ENCODE measurements at regions not wholly inside any gene's neighbourhood (a gene's known extent, or its start where the extent isn't known, plus 50 kb on each side); places are given as distances from the start of the nearest gene placed in this dataset.

DNA sequence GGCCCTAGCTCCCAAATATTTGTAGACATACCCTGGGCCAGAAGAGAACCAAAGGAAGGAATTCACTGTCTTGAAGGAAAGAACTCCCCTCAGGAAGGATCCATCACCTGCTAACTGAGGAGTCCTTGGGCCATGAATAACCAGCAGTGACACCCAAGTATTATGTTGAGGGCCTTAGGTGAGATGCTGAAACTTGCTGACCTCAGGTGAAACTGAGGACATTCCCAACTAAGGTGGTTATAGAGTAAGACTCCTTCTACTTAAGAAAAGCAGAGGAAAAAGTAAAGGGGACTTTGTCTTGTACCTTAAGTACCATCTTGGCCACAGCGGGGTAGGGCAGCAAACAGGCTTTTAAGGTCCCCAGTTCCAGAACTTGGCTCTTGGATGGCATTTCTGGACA is 491.7 kb downstream of the C6orf118 start:
- no peak overlapping the region for H3K4me3 ChIP-seq (ENCODE audit: low read depth, low read length)
- no peak for DNase-seq
- H3K27ac ChIP-seq, result no peak overlapping the region
- no peaks in the 10 kb centered on the region for H3K36me3 ChIP-seq (replicated peaks)
- H3K27me3 ChIP-seq (replicated peaks), result no peaks in the 10 kb centered on the region
- in situ Hi-C loops (cut with HindIII; ENCODE audit: low pct_ligation_motif_present, low sequenced_read_pairs), result no loop called here
- TF ChIP-seq, protein P1, sequence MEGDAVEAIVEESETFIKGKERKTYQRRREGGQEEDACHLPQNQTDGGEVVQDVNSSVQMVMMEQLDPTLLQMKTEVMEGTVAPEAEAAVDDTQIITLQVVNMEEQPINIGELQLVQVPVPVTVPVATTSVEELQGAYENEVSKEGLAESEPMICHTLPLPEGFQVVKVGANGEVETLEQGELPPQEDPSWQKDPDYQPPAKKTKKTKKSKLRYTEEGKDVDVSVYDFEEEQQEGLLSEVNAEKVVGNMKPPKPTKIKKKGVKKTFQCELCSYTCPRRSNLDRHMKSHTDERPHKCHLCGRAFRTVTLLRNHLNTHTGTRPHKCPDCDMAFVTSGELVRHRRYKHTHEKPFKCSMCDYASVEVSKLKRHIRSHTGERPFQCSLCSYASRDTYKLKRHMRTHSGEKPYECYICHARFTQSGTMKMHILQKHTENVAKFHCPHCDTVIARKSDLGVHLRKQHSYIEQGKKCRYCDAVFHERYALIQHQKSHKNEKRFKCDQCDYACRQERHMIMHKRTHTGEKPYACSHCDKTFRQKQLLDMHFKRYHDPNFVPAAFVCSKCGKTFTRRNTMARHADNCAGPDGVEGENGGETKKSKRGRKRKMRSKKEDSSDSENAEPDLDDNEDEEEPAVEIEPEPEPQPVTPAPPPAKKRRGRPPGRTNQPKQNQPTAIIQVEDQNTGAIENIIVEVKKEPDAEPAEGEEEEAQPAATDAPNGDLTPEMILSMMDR (IDR thresholded peaks at IDR 0.05; ENCODE audit: low read depth, low read length, missing control alignments), result no peak

DNA sequence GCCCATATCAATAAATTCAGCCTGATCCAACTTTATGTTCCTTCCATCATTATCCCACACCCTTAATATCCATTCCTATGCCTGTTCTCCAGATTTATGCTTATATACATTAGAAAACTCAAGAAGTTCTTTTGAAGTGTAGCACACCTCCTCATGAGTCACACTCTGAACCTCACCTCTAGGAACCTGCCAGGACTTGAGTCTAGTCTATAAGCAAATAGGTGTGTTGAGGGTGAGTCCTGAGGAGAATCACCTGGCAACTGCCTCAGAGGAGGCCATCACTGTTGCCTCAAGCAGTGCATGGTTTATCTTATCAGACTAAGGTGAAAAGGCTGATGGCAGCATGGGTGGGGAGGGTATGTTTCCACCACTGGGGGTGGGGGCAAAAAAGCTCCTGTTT is 496.7 kb downstream of the C6orf118 start:
- TF ChIP-seq, protein P1 (IDR thresholded peaks at IDR 0.05; ENCODE audit: low read depth, low read length, missing control alignments), result no peak
- Histone ChIP-seq H3K4me3 (ENCODE audit: low read depth, low read length) (no peak overlapping the region), H3K36me3 (replicated peaks) (no peaks in the 10 kb centered on the region), H3K27me3 (replicated peaks) (no peaks in the 10 kb centered on the region), H3K27ac (no peak overlapping the region)
- in situ Hi-C loops (cut with HindIII; ENCODE audit: low pct_ligation_motif_present, low sequenced_read_pairs), result no loop called here
- no peak for DNase-seq

DNA sequence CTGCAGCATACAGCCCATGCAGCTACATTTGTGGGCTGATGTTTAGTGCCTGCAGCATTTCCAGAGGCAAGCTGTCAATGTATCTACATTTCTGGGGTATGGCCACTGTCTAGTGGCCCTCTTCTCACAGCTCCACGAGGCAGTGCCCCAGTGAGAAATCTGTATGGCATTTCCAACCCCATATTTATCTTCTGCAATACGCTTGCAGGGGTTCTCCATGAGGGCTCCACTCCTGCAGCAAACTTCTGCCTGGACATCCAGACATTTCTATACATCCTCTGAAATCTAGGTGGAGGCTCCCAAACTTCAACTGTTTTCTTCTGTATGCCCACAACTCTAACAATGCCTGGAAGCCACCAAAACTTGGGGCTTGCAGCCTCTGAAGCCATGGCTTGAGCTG is 502.3 kb downstream of the C6orf118 start:
- no peaks in the 10 kb centered on the region for H3K27me3 ChIP-seq (replicated peaks)
- in situ Hi-C loops (cut with HindIII; ENCODE audit: low pct_ligation_motif_present, low sequenced_read_pairs), result no loop called here
- H3K27ac ChIP-seq, result no peak overlapping the region
- DNase-seq, result no peak
- H3K4me3 ChIP-seq (ENCODE audit: low read depth, low read length), result no peak overlapping the region
- TF ChIP-seq, protein P1 (IDR thresholded peaks at IDR 0.05; ENCODE audit: low read depth, low read length, missing control alignments), result no peak
- no peaks in the 10 kb centered on the region for H3K36me3 ChIP-seq (replicated peaks)

DNA sequence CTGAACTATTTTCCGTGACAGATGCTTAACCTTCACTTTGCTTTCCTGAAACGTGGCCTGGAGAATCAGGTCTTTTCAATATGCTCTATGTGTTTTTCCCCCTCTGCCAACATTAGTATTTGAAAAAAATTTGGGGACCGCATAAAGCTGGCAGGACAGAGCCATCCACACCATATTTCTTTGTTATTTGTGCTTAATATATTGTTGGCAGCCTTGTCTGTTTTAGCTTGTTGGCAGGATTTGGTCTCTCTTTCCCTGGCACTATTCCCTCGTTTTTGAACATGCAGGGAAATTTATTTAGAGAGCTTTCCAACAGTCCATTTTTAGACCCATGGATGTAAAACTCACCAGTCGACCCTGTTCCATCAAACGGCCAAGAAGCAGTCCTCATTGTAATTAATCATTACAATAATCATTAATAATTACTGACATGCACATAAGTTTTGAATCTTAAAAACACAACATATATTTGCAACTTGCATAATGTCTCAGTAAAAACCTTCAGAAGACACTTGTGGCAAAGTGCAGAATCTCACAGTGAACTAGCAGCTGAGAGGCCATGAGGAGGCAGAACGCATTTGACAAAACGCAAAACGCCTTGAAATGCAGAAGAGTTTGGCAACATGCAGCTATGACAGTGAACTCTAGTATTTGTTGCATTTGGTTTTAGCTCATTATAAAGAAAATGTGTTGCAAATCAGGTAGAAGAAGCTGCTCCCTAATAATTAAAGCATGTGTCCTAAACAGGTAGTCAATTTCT is 514.2 kb downstream of the C6orf118 start:
- DNase-seq, result no peak
- TF ChIP-seq, protein P1 (IDR thresholded peaks at IDR 0.05; ENCODE audit: low read depth, low read length, missing control alignments), result no peak
- Histone ChIP-seq H3K4me3 (ENCODE audit: low read depth, low read length) (no peak overlapping the region), H3K27ac (no peak overlapping the region), H3K27me3 (replicated peaks) (no peaks in the 10 kb centered on the region), H3K36me3 (replicated peaks) (no peaks in the 10 kb centered on the region)
- in situ Hi-C loops (cut with HindIII; ENCODE audit: low pct_ligation_motif_present, low sequenced_read_pairs), result no loop called here

DNA sequence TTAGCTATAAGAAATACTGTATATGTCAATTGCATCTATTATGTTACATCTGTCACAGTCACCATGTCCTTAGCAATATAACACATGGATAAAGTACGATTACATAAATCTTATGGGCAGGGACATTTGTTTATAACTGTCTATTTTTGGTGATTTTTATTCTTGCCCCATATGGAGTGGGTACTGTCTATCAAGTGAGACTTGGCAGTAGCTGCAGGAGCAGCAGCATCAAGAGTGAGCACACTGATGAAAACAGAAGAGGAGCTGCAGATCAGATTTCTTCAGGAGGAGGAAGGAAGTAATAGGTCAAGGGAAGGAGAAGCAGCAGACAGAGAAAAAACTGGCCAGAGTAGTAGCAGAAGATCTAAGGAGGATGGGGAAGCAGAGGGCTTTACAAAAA is 516.7 kb downstream of the C6orf118 start:
- DNase-seq, result no peak
- H3K27ac ChIP-seq, result no peak overlapping the region
- in situ Hi-C loops (cut with HindIII; ENCODE audit: low pct_ligation_motif_present, low sequenced_read_pairs), result no loop called here
- TF ChIP-seq, protein P1 (IDR thresholded peaks at IDR 0.05; ENCODE audit: low read depth, low read length, missing control alignments), result no peak
- no peaks in the 10 kb centered on the region for H3K36me3 ChIP-seq (replicated peaks)
- H3K27me3 ChIP-seq (replicated peaks), result no peaks in the 10 kb centered on the region
- no peak overlapping the region for H3K4me3 ChIP-seq (ENCODE audit: low read depth, low read length)

DNA sequence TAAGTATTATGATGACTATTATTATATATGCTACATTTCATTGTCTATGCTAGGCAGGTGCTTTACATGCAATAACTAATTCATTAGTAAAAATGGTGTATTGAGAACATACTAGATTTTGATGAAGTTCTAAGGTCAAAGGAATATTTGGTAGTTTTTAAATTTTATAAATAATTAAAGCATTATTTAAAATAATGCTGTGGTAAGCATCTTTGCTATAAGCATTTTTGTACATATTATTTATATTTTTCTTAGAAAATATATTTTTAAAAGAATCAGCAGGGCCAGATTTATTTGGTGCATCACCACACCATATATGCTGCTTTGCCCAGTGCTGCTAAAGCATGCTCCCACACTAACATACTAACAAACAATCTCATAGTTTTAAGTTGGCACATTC is 517.9 kb downstream of the C6orf118 start:
- H3K36me3 ChIP-seq (replicated peaks), result no peaks in the 10 kb centered on the region
- in situ Hi-C loops (cut with HindIII; ENCODE audit: low pct_ligation_motif_present, low sequenced_read_pairs), result no loop called here
- DNase-seq, result no peak
- TF ChIP-seq, protein P1 (IDR thresholded peaks at IDR 0.05; ENCODE audit: low read depth, low read length, missing control alignments), result no peak
- H3K27ac ChIP-seq, result no peak overlapping the region
- H3K27me3 ChIP-seq (replicated peaks), result no peaks in the 10 kb centered on the region
- H3K4me3 ChIP-seq (ENCODE audit: low read depth, low read length), result no peak overlapping the region

All from brain microvascular endothelial cell (primary cell).